Keratinocyte (primary cell): ENCODE measurements at regions not wholly inside any gene's neighbourhood (a gene's known extent, or its start where the extent isn't known, plus 50 kb on each side); places are given as distances from the start of the nearest gene placed in this dataset.

Experiments used
- DNase-seq: peaks from one replicate; pipeline ENCODE4 v3.0.0-alpha.2; 2011; ENCODE audit warnings: low read depth, missing footprints, low spot score
- FAIRE-seq: peaks from 2 replicates; lab custom pipeline; 2011; peaks lifted over from hg19 to GRCh38; lab: Jason Lieb, UNC
- H2AFZ ChIP-seq: 2 replicates; pipeline ENCODE4 v1.6.0; 2012; ENCODE audit warnings: low read length, control low read depth, inconsistent platforms; ENCODE audit not compliant: control insufficient read depth
- H3K27ac ChIP-seq: 2 replicates; pipeline ENCODE4 v1.5.1; 2011; ENCODE audit warnings: low read length; ENCODE audit not compliant: control insufficient read depth, insufficient read depth
- H3K27me3 ChIP-seq: 3 replicates; pipeline ENCODE4 v1.6.0; 2011; ENCODE audit warnings: low read length; ENCODE audit not compliant: control insufficient read depth, insufficient read depth; ENCODE audit errors: extremely low read depth
- H3K36me3 ChIP-seq, 2 experiments: 2 replicates in 1 of 2; 3 replicates in 1 of 2; pipeline ENCODE4 v1.5.1; 2011; ENCODE audit warnings: low read length in 2 of 2, mild to moderate bottlenecking in 1 of 2; ENCODE audit not compliant: control insufficient read depth in 2 of 2, insufficient read depth in 2 of 2; ENCODE audit errors: extremely low read depth in 1 of 2
- H3K4me1 ChIP-seq: 3 replicates; pipeline ENCODE4 v1.5.1; 2011; ENCODE audit warnings: low read length; ENCODE audit not compliant: control insufficient read depth, insufficient read depth; ENCODE audit errors: extremely low read depth
- H3K4me2 ChIP-seq: 3 replicates; pipeline ENCODE4 v1.6.0; 2011; ENCODE audit warnings: low read depth, low read length; ENCODE audit not compliant: control insufficient read depth, insufficient read depth; ENCODE audit errors: extremely low read depth
- H3K4me3 ChIP-seq, 3 experiments: fragments of 200-600 bp in 1 of 3; sonication (generic) in 1 of 3; 2 replicates in 2 of 3; 3 replicates in 1 of 3; pipeline ENCODE4 v1.5.1; 2011 to 2016; ENCODE audit warnings: low read length in 3 of 3, mild to moderate bottlenecking in 3 of 3, control low read depth in 2 of 3, inconsistent platforms in 1 of 3, low read depth in 1 of 3, mixed read lengths in 1 of 3, mixed run types in 1 of 3, moderate library complexity in 1 of 3; ENCODE audit not compliant: control insufficient read depth in 2 of 3, insufficient read depth in 2 of 3; ENCODE audit errors: extremely low read depth in 1 of 3
- H3K79me2 ChIP-seq: 2 replicates; pipeline ENCODE4 v1.6.0; 2012; ENCODE audit warnings: low read length; ENCODE audit not compliant: control insufficient read depth, insufficient read depth
- H3K9ac ChIP-seq: 3 replicates; pipeline ENCODE4 v1.6.0; 2011; ENCODE audit warnings: low read length; ENCODE audit not compliant: control insufficient read depth, insufficient read depth; ENCODE audit errors: extremely low read depth
- H3K9me1 ChIP-seq: 3 replicates; pipeline ENCODE4 v1.6.0; 2011; ENCODE audit warnings: low read length; ENCODE audit not compliant: control insufficient read depth, insufficient read depth; ENCODE audit errors: extremely low read depth
- H3K9me3 ChIP-seq: 2 replicates; pipeline ENCODE4 v1.5.1; 2012; ENCODE audit warnings: low read depth, low read length; ENCODE audit not compliant: control insufficient read depth
- H4K20me1 ChIP-seq: 3 replicates; pipeline ENCODE4 v1.6.0; 2011; ENCODE audit warnings: low read length; ENCODE audit not compliant: control insufficient read depth, insufficient read depth; ENCODE audit errors: extremely low read depth
- EZH2 ChIP-seq: IDR thresholded peaks from one replicate; pipeline ENCODE4 v1.6.1; 2012; ENCODE audit warnings: inconsistent platforms, mild to moderate bottlenecking, low read length, moderate library complexity
- dilution Hi-C: fragments of 300-500 bp; cut with MboI; formaldehyde crosslinking; loops from one replicate; pipeline ENCODE4 v1.7.0; 2020; ENCODE audit warnings: low sequenced_read_pairs; ENCODE audit not compliant: extremely low pct_ligation_motif_present
- TF ChIP-seq, protein P1 (sequence below), 3 experiments: IDR thresholded peaks in 1 of 3; conservative IDR thresholded peaks in 1 of 3; optimal IDR thresholded peaks in 1 of 3; 2 replicates in 2 of 3; 3 replicates in 1 of 3; pipeline versions ENCODE3 to v1.5.1; 2011; ENCODE audit warnings: low read length in 3 of 3, mild to moderate bottlenecking in 3 of 3, moderate library complexity in 2 of 3, control low read depth in 1 of 3, inconsistent platforms in 1 of 3; ENCODE audit not compliant: insufficient read depth in 2 of 3; ENCODE audit errors: extremely low read depth in 1 of 3

GRCh38 chr15:35886765-35887164 lies 340.8 kb upstream of the DPH6 start:
- dilution Hi-C loops: no loop called here
- FAIRE-seq: no peak

GRCh38 chr15:35888815-35889214 lies 342.9 kb upstream of the DPH6 start:
- no peaks in the 10 kb centered on the region for H3K9me3 ChIP-seq
- dilution Hi-C loops: no loop called here
- peaks cover 15% of the 10 kb centered on the region for H3K4me1 ChIP-seq
- H3K9me1 ChIP-seq: no peaks in the 10 kb centered on the region
- H3K36me3 ChIP-seq: no peaks in the 10 kb centered on the region
- FAIRE-seq: no peak
- no peak overlapping the region for H3K9ac ChIP-seq
- no peak overlapping the region for H3K4me2 ChIP-seq
- DNase-seq: no peak
- no peaks in the 10 kb centered on the region for H3K79me2 ChIP-seq
- H3K27me3 ChIP-seq: no peaks in the 10 kb centered on the region
- no peak overlapping the region for H3K4me3 ChIP-seq
- no peaks in the 10 kb centered on the region for H4K20me1 ChIP-seq
- H2AFZ ChIP-seq: no peak overlapping the region
- no peak overlapping the region for H3K27ac ChIP-seq
- TF ChIP-seq, protein P1, sequence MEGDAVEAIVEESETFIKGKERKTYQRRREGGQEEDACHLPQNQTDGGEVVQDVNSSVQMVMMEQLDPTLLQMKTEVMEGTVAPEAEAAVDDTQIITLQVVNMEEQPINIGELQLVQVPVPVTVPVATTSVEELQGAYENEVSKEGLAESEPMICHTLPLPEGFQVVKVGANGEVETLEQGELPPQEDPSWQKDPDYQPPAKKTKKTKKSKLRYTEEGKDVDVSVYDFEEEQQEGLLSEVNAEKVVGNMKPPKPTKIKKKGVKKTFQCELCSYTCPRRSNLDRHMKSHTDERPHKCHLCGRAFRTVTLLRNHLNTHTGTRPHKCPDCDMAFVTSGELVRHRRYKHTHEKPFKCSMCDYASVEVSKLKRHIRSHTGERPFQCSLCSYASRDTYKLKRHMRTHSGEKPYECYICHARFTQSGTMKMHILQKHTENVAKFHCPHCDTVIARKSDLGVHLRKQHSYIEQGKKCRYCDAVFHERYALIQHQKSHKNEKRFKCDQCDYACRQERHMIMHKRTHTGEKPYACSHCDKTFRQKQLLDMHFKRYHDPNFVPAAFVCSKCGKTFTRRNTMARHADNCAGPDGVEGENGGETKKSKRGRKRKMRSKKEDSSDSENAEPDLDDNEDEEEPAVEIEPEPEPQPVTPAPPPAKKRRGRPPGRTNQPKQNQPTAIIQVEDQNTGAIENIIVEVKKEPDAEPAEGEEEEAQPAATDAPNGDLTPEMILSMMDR (optimal IDR thresholded peaks at IDR 0.05 in 1 of 3, IDR thresholded peaks at IDR 0.05 in 1 of 3, conservative IDR thresholded peaks at IDR 0.05 in 1 of 3; ENCODE audit: extremely low read depth in 1 of 3, insufficient read depth in 2 of 3, low read length in 3 of 3): no peak
- no peak for TF ChIP-seq EZH2

More at GRCh38 chr15:35886765-35887164, 340.8 kb upstream of the DPH6 start:
- Histone ChIP-seq H3K27me3 (no peaks in the 10 kb centered on the region), H3K9me3 (no peaks in the 10 kb centered on the region), H3K4me2 (peak overlapping the region; percentile 32), H4K20me1 (no peaks in the 10 kb centered on the region), H2AFZ (no peak overlapping the region), H3K79me2 (no peaks in the 10 kb centered on the region), H3K4me1 (peaks cover 15% of the 10 kb centered on the region), H3K36me3 (no peaks in the 10 kb centered on the region), H3K4me3 (no peak overlapping the region), H3K9ac (no peak overlapping the region), H3K27ac (no peak overlapping the region), H3K9me1 (no peaks in the 10 kb centered on the region)
- TF ChIP-seq EZH2: no peak
- TF ChIP-seq, protein P1 (optimal IDR thresholded peaks at IDR 0.05 in 1 of 3, IDR thresholded peaks at IDR 0.05 in 1 of 3, conservative IDR thresholded peaks at IDR 0.05 in 1 of 3; ENCODE audit: extremely low read depth in 1 of 3, insufficient read depth in 2 of 3, low read length in 3 of 3): no peak
- no peak for DNase-seq
